Osteoblast (primary cell): ENCODE measurements at regions not wholly inside any gene's neighbourhood (a gene's known extent, or its start where the extent isn't known, plus 50 kb on each side); places are given as distances from the start of the nearest gene placed in this dataset.

ENCODE experiments used
- DNase-seq: peaks from one replicate; pipeline ENCODE4 v3.0.0; 2011; ENCODE audit warnings: low spot score, mixed read lengths; ENCODE audit not compliant: insufficient read length; ENCODE audit errors: missing footprints
- H2AFZ ChIP-seq: 2 replicates; pipeline ENCODE4 v1.6.0; 2011; ENCODE audit warnings: mild to moderate bottlenecking, low read length
- H3K27ac ChIP-seq: 2 replicates; pipeline ENCODE4 v1.5.1; 2011; ENCODE audit warnings: mild to moderate bottlenecking, low read depth, low read length, moderate library complexity
- H3K27me3 ChIP-seq: 2 replicates; pipeline ENCODE4 v1.6.0; 2012; ENCODE audit warnings: mild to moderate bottlenecking, control low read depth, inconsistent platforms, low read length, moderate library complexity; ENCODE audit not compliant: insufficient read depth
- H3K36me3 ChIP-seq: 2 replicates; pipeline ENCODE4 v1.5.1; 2011; ENCODE audit warnings: mild to moderate bottlenecking, low read length, control low read depth, moderate library complexity; ENCODE audit not compliant: insufficient read depth
- H3K4me1 ChIP-seq: 2 replicates; pipeline ENCODE4 v1.5.1; 2011; ENCODE audit warnings: mild to moderate bottlenecking, low read length, control low read depth, moderate library complexity; ENCODE audit not compliant: insufficient read depth
- H3K4me2 ChIP-seq: 2 replicates; pipeline ENCODE4 v1.6.0; 2011; ENCODE audit warnings: mild to moderate bottlenecking, low read length; ENCODE audit not compliant: insufficient read depth
- H3K4me3 ChIP-seq: fragments of 200-600 bp; sonication (generic); 3 replicates; pipeline ENCODE4 v1.5.1; 2012; ENCODE audit warnings: mild to moderate bottlenecking, low read length, inconsistent platforms; ENCODE audit not compliant: insufficient read depth
- H3K79me2 ChIP-seq: 2 replicates; pipeline ENCODE4 v1.6.0; 2012; ENCODE audit warnings: mild to moderate bottlenecking, low read length, control low read depth, inconsistent platforms; ENCODE audit not compliant: insufficient read depth
- H3K9me3 ChIP-seq: 2 replicates; pipeline ENCODE4 v1.5.1; 2011; ENCODE audit warnings: low read depth, low read length, control low read depth
- H4K20me1 ChIP-seq: 2 replicates; pipeline ENCODE4 v1.6.0; 2012; ENCODE audit warnings: mild to moderate bottlenecking, low read length, control low read depth; ENCODE audit not compliant: insufficient read depth
- TF ChIP-seq, protein P1 (sequence below): IDR thresholded peaks from 2 replicates; pipeline ENCODE4 v1.5.1; 2011; ENCODE audit warnings: mild to moderate bottlenecking, low read depth, low read length, moderate library complexity; ENCODE audit errors: extremely low read depth

- Histone ChIP-seq H3K9me3 (no peaks in the 10 kb centered on the region), H4K20me1 (no peaks in the 10 kb centered on the region), H3K27me3 (no peaks in the 10 kb centered on the region), H3K79me2 (no peaks in the 10 kb centered on the region), H3K4me2 (no peak overlapping the region), H3K4me1 (no peaks in the 10 kb centered on the region), H3K36me3 (no peaks in the 10 kb centered on the region), H3K4me3 (no peak overlapping the region), H2AFZ (no peak overlapping the region), H3K27ac (no peak overlapping the region)
- TF ChIP-seq, protein P1, sequence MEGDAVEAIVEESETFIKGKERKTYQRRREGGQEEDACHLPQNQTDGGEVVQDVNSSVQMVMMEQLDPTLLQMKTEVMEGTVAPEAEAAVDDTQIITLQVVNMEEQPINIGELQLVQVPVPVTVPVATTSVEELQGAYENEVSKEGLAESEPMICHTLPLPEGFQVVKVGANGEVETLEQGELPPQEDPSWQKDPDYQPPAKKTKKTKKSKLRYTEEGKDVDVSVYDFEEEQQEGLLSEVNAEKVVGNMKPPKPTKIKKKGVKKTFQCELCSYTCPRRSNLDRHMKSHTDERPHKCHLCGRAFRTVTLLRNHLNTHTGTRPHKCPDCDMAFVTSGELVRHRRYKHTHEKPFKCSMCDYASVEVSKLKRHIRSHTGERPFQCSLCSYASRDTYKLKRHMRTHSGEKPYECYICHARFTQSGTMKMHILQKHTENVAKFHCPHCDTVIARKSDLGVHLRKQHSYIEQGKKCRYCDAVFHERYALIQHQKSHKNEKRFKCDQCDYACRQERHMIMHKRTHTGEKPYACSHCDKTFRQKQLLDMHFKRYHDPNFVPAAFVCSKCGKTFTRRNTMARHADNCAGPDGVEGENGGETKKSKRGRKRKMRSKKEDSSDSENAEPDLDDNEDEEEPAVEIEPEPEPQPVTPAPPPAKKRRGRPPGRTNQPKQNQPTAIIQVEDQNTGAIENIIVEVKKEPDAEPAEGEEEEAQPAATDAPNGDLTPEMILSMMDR = no peak
- no peak for DNase-seq
Measured at GRCh38 chr10:109430799-109431198, 492.5 kb downstream of the XPNPEP1 start.

DNA sequence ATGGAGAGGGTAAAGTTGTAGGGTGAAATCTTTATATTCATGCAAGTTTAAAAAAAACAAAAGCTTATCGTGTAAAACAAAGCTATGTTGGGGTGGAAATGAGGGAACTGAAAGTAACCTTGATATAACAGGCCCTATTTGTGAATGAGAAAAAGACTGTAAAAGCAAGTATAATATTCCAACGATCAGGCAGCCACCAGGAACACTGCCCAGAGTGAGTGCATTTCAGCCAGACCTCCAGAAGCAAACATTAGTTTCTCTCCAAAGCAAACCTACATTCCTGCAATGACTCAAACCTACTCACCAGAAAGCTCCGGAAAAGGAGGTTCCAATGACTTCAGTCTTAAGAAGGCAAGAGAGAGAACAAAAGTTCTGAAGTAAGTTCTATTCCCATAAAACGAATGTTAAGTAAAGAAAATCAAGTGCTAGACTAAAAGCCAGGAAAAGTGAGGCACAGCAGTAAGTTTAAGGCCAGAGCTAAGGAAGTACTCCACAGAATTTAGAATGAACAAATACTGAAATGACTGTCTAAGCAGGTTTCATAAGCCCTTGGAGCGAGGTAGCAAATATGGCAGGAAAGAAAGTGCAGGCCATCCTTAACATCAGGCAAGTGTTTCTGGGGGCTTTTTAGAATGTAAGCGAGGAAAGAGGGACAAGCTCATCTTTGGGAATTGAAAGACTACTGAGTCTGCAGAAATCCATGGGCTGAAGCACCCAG is 493.1 kb downstream of the XPNPEP1 start:
- Histone ChIP-seq H3K27ac (no peak overlapping the region), H3K4me2 (no peak overlapping the region), H3K79me2 (no peaks in the 10 kb centered on the region)

DNA sequence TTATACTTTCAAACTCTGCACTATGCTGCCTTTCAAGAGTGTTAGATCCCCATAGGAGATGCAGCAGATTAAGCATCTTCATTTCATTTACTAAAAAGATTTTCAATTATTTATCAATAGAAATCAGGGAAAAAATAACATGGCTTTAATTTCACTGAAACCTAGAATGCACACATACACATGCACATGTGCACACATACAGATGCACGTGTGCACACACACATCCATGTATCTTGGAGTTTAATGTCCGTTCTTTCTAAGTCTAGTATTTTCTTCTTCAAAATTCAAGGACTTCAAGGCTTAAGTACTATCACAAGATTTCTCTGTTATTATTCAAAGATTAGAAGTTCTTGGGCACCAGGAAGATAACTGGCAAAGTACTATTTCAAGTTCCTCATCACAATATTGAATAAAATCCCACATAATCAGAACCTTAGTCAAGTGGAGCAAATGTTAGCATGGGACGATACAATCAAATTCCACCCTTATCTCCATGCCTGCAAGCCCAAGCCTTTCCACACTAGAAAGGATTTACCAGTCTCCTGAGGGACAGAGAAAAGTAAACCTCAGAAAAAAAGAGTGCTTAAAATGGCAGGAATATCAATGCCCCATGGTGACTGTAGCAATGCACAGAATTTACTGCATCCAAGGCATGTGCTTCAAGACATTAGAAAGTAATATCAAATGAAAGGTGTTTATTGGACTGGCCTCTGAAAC is 494.4 kb downstream of the XPNPEP1 start:
- no peak for DNase-seq
- H3K4me1 ChIP-seq = no peaks in the 10 kb centered on the region
- H4K20me1 ChIP-seq = no peaks in the 10 kb centered on the region
- no peak overlapping the region for H2AFZ ChIP-seq
- no peak overlapping the region for H3K4me3 ChIP-seq
- H3K36me3 ChIP-seq = no peaks in the 10 kb centered on the region
- no peaks in the 10 kb centered on the region for H3K27me3 ChIP-seq
- no peaks in the 10 kb centered on the region for H3K9me3 ChIP-seq
- TF ChIP-seq, protein P1 = no peak
- no peaks in the 10 kb centered on the region for H3K79me2 ChIP-seq
- no peak overlapping the region for H3K27ac ChIP-seq
- no peak overlapping the region for H3K4me2 ChIP-seq

More for the DNA sequence above, 493.1 kb downstream of the XPNPEP1 start:
- no peaks in the 10 kb centered on the region for H3K9me3 ChIP-seq
- DNase-seq = no peak
- H3K27me3 ChIP-seq = no peaks in the 10 kb centered on the region
- H3K4me1 ChIP-seq = no peaks in the 10 kb centered on the region
- TF ChIP-seq, protein P1 = no peak
- H2AFZ ChIP-seq = no peak overlapping the region
- H4K20me1 ChIP-seq = no peaks in the 10 kb centered on the region
- no peak overlapping the region for H3K4me3 ChIP-seq
- H3K36me3 ChIP-seq = no peaks in the 10 kb centered on the region

DNA sequence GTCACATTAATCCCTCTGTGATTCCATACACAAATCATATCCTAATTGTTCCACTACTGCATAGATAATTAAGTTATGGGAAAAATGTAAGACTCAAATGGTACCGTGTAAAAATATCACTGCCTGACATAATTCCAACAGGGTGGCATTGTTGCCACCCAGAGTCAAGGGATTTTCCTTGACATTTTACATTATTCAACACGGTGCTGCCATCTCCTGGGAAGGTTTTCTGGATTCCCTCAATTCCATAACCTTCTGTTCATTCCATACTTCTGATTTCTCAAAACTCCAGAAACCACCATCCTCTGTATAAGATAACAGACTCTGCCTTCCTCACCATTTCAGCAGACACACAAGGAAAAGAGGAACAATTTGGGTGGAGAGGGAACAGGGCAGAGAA is 495.9 kb downstream of the XPNPEP1 start:
- H3K27me3 ChIP-seq = no peaks in the 10 kb centered on the region
- no peak overlapping the region for H3K4me2 ChIP-seq
- H2AFZ ChIP-seq = no peak overlapping the region
- no peaks in the 10 kb centered on the region for H3K9me3 ChIP-seq
- no peak overlapping the region for H3K27ac ChIP-seq
- no peaks in the 10 kb centered on the region for H4K20me1 ChIP-seq
- no peaks in the 10 kb centered on the region for H3K36me3 ChIP-seq
- TF ChIP-seq, protein P1 = no peak
- no peak overlapping the region for H3K4me3 ChIP-seq
- no peaks in the 10 kb centered on the region for H3K79me2 ChIP-seq
- DNase-seq = no peak
- H3K4me1 ChIP-seq = no peaks in the 10 kb centered on the region
